H1 (cell line): ENCODE measurements at regions not wholly inside any gene's neighbourhood (a gene's known extent, or its start where the extent isn't known, plus 50 kb on each side); places are given as distances from the start of the nearest gene placed in this dataset.

ENCODE experiments used
- POLR2AphosphoS5 ChIP-seq: IDR thresholded peaks from 2 replicates; pipeline ENCODE4 v1.6.1; 2011; ENCODE audit warnings: low read depth, low read length
- TAF1 ChIP-seq: IDR thresholded peaks from 2 replicates; pipeline ENCODE4 v1.6.1; 2011; ENCODE audit warnings: mild to moderate bottlenecking, low read depth, low read length
- TAF7 ChIP-seq: optimal IDR thresholded peaks from 2 replicates; pipeline ENCODE3; 2011; ENCODE audit warnings: low read depth, mild to moderate bottlenecking, inconsistent platforms, low read length, moderate library complexity, borderline replicate concordance
- ZNF274 ChIP-seq: IDR thresholded peaks from 2 replicates; pipeline ENCODE4 v1.7.0; 2012; ENCODE audit warnings: low read length, borderline replicate concordance; ENCODE audit errors: extremely low read depth

GRCh38 chr12:30030693-30031374 is 247.1 kb upstream of the TMTC1 start:
- TF ChIP-seq TAF1 (no peak), ZNF274 (no peak), POLR2AphosphoS5 (no peak), TAF7 (no peak)
